ENCODE measurements at regions not wholly inside any gene's neighbourhood (a gene's known extent, or its start where the extent isn't known, plus 50 kb on each side); places are given as distances from the start of the nearest gene placed in this dataset.

DNA sequence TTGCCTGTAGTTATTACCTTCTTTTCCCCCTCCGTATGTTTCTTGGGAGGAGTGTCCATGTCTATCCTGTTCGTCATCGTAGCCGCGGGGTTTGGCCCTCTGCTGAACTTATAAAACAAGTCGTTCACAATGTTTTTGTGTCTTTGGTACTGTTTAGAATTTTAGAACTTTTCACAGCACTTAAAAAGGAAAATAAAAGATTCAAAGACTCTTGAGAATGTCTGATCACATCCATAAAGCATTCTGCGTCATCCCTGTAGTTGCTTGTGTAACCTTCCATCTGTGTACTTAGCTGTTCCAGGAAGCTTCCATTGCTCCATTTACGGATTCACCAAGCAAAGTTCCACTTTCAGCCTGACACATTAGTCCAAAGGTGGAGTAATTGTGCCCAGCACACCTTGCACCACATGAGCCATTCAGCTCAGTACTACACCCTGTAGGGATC, 677.1 kb upstream of the NR2F2 start:
- DNase-seq (ENCODE audit: low spot score), result no peak

DNA sequence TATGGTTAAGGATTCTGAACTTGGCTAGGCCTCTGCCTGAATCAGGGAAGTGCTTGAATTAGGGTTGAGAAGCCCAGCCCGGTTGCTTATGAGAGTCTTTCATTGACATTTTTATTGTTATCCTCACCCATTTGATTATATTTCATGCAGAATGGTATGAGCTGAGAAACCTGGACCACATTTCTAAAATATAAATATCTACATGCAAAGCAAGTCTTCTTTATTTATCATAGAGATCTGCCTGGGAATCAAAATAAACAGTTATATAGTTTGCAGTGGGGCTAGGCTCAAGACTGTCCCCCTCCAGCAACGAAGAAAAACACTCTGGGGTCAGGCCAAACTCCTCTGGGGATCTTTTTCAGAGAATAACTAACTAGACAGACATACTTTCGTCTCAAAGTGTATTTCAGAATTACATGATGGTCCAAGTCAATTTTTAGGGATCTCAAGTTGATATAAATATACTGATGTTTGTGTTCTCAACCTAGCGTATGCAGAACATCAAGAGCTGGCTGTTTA, 675.4 kb upstream of the NR2F2 start:
- DNase-seq (ENCODE audit: low spot score), result no peak

DNA sequence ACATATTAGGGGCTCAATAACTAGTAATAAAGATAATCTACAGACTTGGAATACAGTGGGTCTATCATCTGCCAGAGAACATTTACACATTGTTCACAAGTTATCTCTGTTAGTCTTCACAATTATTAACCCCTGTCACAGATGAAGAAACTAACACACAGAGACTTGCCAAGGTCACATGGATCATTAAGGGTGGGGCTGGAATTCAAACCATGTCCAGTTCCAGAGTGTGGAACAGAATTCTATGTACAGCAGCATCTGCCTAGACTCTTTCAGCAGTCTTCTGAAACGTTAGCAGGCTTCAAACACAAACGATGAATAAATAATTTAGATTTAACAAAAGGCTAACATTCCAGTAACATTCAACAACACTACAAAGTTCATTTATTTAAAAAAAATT, 673.9 kb upstream of the NR2F2 start:
- DNase-seq (ENCODE audit: low spot score), result no peak

- no peak for DNase-seq (ENCODE audit: low spot score)
Measured at GRCh38 chr15:95658799-95659198, 671.7 kb upstream of the NR2F2 start.

DNA sequence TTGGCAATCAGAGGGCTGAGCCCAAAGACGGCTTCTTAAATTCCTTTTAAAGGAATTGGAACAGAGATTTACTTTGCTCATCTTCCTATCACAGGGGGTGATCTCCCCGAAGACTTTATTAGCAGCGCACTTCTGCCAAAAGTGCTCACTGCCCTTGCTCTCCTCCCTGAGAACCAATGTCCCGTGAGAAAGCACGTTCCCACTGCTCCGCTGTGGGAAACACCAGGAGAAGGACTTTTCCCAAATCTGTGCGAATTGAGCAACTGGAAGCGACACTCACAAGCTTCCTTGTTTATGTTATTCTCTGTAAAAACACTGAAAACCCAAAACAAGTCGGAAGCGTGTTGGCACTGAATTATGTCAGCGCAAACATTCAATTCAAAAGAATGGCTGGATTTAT, 670.8 kb upstream of the NR2F2 start:
- DNase-seq (ENCODE audit: low spot score), result no peak

GRCh38 chr15:95662638-95663037, 667.9 kb upstream of the NR2F2 start:
- DNase-seq (ENCODE audit: low spot score), result no peak

GRCh38 chr15:95663156-95664100, 667.1 kb upstream of the NR2F2 start:
- DNase-seq (ENCODE audit: low spot score), result no peak

DNA sequence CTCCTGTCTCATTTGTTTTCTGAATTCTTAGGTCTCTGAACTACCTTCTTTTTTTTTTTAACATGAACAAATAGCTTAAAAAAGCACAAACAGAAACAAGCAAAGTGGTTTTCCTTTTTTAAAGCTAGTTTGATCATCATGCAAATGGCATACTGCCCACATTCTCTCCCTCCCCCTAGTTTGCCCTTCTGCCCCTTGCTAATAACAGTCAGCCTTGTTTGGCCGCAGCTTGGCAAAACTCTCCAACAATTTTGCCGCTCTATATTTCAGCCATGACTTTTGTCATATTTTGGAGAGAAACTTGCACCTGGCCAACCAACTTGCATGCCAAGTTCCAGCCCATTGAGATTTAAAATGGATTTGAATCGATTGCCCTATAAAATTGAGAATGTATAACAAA, 666.0 kb upstream of the NR2F2 start:
- no peak for DNase-seq (ENCODE audit: low spot score)

DNA sequence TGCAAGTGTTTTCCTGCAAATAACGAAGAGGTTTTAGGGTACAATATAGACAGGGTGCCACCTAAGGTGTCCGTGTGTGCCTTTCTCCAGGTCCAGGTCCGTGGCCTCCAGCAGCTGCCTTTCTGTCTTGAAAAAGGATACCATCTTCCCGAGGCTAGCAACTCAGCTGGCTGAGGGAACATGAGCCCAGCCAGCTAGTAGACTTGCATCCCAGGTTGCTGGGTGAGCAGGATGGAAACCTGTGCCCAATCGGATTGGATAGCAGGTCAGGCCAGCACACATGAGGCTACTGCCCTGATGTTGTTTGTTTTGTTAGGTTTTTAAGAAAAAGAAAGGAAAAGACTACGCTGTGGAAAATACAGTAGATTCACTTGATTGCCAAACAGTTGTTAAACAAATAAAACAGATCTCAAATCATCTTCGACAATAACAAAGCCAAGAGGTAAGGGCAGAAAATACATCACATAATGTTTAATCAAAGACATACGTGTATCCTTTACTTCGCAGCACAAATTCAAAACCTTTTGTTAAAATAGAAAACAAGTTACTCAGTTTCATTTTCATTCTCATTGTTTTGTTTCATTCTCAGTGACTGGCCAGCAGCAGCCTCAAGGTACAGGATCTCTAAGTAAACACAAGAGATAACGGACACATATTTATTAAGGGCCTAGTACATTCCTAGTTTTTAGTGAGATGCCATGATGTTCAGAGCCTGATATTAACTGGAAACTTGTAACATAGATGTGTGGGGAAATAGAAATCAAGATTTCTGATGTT, 661.2 kb upstream of the NR2F2 start:
- DNase-seq (ENCODE audit: low spot score), result no peak

DNA sequence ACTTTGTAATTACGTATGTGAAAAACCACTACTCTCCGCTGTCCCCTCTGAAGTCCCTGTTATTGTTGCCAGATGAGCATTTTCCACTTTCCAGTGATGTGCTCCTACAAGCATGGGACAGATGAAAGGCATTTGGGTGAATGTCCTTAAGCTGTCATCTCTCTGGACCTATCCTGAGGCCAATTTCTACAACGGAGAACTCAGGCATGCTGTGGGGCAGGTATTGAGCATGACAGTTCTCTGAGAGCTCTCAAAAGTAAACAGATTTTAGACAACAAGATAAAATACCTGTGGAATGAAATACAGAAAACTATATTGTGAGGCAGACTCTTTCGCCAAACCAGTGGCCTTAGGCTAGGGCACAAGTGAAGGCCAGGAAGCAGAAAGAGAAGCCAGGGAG, 656.5 kb upstream of the NR2F2 start:
- DNase-seq (ENCODE audit: low spot score), result no peak

DNA sequence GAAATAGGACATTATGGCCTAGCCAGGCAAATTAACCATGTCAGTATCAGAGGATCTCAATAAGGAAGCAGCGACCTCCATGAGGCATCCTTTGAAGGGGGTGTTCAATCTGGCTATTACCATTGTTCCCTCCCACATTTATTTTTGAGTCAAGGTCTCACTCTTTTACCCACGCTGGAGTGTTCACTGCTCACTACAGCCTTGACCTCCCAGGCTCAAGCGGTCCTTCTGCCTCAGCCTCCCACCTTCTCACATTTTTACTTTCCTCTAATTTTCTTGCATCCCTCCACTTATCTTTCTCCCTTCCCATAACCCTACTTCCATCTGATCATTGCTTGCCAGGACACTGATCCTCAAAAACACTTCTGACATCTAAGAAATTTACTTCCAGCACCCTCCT, 654.0 kb upstream of the NR2F2 start:
- DNase-seq (ENCODE audit: low spot score), result no peak

- DNase-seq (ENCODE audit: low spot score), result no peak
Measured at GRCh38 chr15:95679847-95680582, 650.5 kb upstream of the NR2F2 start.

- DNase-seq (ENCODE audit: low spot score), result no peak
Measured at GRCh38 chr15:95680728-95681127, 649.8 kb upstream of the NR2F2 start.

DNA sequence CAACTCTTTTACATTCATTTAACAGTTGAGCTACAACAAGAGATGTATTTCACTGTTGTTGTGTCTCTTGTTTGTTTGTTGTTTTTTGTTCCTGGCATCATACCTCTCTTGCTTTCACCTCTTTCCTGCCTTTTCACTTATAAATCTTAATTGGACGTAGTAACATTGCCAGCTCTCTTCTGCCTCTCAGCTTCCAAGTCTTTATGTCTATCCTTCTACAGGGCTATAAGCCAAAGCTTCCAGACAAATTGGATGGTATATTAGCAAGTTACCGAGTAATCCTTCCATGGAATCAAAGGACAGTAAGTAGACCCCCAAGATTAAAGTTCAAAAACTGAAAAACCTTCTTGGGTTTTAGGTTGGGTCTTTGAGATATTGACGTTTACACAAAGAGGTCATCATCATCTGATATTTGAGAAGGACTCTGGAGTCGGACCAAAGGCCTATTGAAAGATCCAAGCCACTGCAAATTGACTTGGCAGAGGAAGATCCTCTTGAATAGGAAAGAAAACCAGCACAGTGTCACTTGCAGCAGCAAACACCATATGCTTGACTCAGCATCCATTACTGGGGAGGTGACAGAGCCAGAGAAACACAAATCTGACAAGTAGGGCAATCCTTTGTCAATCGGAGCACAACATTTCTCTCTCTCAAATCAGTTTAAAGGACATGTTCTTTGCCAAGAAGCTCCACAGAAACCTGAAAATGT, 648.5 kb upstream of the NR2F2 start:
- DNase-seq (ENCODE audit: low spot score), result no peak

- DNase-seq (ENCODE audit: low spot score), result no peak
Measured at GRCh38 chr15:95684126-95684525, 646.4 kb upstream of the NR2F2 start.

DNA sequence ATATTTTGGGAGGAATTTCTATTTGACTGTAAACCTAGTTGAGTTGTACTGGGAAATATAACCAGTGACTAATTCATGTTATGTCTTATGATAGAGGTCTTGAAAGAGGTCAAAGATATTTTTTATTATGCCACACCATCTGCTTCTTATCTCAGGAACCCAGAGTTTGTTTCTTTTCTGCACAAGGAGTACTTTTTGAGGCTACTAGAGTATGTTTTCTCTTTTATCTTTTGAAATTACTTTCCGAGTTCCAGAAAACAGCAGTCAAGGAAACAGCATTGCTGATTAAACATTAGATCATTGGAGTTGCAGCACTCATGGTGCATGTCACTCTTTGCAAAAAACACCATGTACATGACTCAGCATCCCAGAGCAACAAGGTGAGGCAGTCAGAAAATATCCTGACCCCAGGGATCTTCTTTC, 645.8 kb upstream of the NR2F2 start:
- DNase-seq (ENCODE audit: low spot score), result no peak

GRCh38 chr15:95687061-95687460, 643.4 kb upstream of the NR2F2 start:
- DNase-seq (ENCODE audit: low spot score), result no peak

DNA sequence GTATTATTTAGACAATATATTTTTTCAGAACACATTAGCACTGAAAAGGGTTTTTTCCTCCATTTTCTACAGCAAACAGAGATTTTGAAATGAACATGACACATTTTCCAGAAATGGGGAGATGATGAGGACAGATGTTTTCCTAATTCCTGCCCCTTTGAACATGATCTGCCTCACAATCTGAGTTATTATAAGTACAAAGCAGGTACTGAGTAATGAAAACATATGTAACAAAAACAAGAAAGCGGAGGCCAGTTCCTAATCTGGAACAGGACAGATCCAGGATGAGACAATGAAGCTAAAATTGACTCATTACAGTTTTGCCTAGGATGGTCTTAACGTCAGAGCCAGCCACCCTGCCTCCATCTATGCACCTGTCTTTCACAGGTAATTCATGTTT, 642.8 kb upstream of the NR2F2 start:
- no peak for DNase-seq (ENCODE audit: low spot score)

DNA sequence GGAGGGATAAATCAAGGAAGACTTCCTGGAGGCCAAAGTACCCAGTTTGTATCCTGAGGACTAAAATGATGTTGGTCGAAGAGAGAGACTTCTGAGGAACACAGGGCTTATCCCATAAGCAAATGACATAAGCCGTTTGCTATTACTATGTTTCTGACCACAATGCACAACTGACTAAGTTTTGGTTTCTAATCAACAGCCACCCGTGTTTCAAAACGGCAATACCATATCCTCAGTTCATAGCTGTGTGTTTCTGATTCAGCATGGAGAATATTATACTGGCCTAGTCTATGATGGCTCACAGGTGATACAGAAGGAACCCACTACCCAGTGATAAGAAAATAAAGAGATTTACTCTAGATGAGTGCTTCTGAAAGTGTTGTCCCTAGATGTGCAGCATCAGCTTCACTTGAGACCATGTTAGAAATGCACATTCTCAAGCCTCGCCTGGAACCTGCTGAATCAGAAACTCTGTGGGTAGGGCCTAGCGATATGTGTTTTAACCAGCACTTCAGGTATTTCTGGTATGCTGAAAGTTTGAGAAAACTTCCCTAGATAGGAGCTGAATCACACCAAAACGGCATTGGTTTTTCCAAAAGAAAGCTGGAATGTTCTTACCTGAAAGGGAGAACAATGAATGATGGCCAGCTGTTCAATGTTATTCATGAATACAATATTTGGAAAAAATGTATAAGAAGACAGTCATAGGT, 639.7 kb upstream of the NR2F2 start:
- DNase-seq (ENCODE audit: low spot score), result no peak

DNA sequence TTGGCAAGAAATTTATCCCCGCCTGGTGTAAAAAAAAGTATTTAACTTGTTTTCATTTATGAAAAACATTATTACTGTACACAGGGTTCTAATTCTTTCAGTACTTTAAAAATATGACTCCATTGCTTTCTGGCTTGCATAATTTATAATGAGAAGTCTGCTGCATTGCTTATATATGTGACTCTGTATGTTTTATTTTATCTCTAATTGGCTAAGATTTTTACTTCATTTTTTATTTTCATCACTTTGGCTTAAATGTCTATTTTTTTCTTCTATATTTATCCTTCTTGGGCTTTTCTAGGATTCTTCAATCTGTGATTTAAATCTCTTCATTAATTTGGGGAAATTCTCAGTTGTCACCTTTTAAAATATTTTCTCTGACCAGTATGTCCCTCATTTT, 636.6 kb upstream of the NR2F2 start:
- no peak for DNase-seq (ENCODE audit: low spot score)

DNA sequence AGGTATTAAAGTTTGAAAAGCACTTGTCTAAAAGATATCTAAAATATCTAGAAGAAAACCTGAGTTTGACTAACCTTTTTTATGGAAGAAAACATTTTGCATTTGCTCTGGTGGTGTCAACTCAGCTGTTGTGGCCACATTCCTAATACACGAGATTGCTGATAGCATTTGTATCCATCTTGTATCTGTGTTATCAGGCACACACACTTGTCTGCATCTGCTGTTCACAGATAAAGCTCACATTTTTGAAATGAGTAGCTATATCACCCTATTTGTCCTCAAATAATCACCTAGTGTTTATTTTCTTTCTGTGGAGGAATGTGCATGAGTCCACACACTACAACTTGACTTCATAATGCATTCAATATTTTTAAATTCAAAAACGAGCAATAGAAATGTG, 632.3 kb upstream of the NR2F2 start:
- no peak for DNase-seq (ENCODE audit: low spot score)
